HEK293T (cell line): ENCODE measurements at regions not wholly inside any gene's neighbourhood (a gene's known extent, or its start where the extent isn't known, plus 50 kb on each side); places are given as distances from the start of the nearest gene placed in this dataset.

Experiments used
- NFRKB ChIP-seq: fragments of 450-650 bp; IDR thresholded peaks from 2 replicates; pipeline ENCODE4 v1.6.1; 2016; ENCODE audit warnings: mild to moderate bottlenecking, moderate library complexity
- SP1 ChIP-seq: fragments of 450-650 bp; IDR thresholded peaks from 2 replicates; pipeline ENCODE4 v1.6.1; 2017
- TARDBP ChIP-seq: fragments of 450-650 bp; IDR thresholded peaks from 2 replicates; pipeline ENCODE4 v1.6.1; 2016

DNA sequence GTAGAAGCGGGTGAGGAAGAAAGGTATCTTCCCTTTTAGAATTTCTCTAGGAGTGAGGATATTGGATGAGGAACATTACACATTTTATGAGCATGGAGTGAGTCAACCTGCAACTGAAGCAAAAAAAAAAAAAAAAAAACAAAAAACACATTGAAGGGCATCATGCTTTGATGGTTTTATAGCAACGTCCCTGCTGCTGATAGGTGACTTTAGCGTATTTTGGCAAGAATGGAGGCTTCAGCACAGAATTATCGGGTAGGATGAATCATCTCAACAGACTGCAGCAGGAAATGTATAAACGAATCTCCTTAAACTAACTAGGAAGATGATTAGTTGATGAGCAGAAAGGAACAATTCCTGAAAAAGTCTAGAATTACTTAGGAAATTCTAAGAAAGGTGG is 1359.6 kb upstream of the ATXN8OS start:
- TF ChIP-seq SP1 (no peak), TARDBP (no peak), NFRKB (no peak)
